IPS-15b (cell line): ENCODE measurements at regions not wholly inside any gene's neighbourhood (a gene's known extent, or its start where the extent isn't known, plus 50 kb on each side); places are given as distances from the start of the nearest gene placed in this dataset.

Experiments
- H3K27me3 ChIP-seq: one replicate; pipeline ENCODE4 v1.6.1; 2013; ENCODE audit warnings: low read length; ENCODE audit not compliant: control insufficient read depth, insufficient read depth
- H3K36me3 ChIP-seq: one replicate; pipeline ENCODE4 v1.6.1; 2013; ENCODE audit warnings: low read length; ENCODE audit not compliant: control insufficient read depth, insufficient read depth
- H3K4me1 ChIP-seq: one replicate; pipeline ENCODE4 v1.6.1; 2013; ENCODE audit warnings: mild to moderate bottlenecking, low read length; ENCODE audit not compliant: control insufficient read depth, insufficient read depth
- H3K4me3 ChIP-seq: one replicate; pipeline ENCODE4 v1.5.1; 2013; ENCODE audit warnings: low read depth, low read length
- H3K9ac ChIP-seq: one replicate; pipeline ENCODE4 v1.6.1; 2013; ENCODE audit warnings: low read depth, mild to moderate bottlenecking, low read length
- H3K9me3 ChIP-seq: one replicate; pipeline ENCODE4 v1.6.1; 2013; ENCODE audit warnings: mild to moderate bottlenecking, low read length; ENCODE audit not compliant: control insufficient read depth, insufficient read depth

DNA sequence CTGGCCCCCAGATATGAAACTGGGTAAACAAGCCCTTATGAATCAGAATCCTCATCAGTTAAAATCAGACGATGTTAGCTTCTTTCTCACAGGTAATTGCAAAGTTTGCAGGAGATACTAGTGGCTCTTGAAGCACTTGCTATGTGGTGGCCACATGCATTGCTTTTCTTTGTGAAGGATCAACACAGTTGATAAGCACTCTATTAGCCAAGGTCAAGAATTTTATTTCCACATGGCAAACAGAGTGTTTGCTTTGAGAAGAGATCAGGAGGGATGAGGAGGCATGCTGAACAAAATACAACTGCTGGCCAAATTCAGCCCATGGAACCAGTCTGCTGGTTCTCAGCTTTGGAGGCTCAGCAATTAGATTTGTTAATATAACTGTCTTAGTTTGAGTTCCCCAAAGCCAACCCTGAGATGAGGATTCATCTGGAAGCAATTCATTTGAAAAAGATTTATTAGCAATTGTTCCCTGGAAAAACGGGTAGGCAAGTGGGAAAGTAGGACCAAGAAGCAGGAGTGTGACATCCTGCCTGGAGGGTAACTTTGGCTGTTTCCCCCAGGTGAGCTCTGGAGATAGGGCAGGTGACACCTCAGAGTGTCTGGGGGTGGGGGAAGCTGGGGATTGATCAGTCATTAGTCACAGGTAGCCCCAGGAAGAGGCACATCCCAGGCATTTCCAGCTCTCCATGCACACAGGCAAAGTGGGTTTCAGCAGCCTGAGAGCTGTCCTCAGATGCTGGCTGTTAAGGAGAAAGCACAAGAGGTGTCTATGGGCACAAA, 180.3 kb downstream of the ABHD5 start:
- no peak overlapping the region for H3K4me3 ChIP-seq
- H3K27me3 ChIP-seq: peaks cover 11% of the 10 kb centered on the region
- no peaks in the 10 kb centered on the region for H3K4me1 ChIP-seq
- H3K9me3 ChIP-seq: no peaks in the 10 kb centered on the region
- H3K9ac ChIP-seq: no peak overlapping the region
- no peaks in the 10 kb centered on the region for H3K36me3 ChIP-seq

GRCh38 chr3:43871627-43872245, 181.0 kb downstream of the ABHD5 start:
- Histone ChIP-seq H3K9me3 (no peaks in the 10 kb centered on the region), H3K4me3 (no peak overlapping the region), H3K4me1 (no peaks in the 10 kb centered on the region), H3K9ac (no peak overlapping the region), H3K36me3 (no peaks in the 10 kb centered on the region), H3K27me3 (peaks cover 11% of the 10 kb centered on the region)

DNA sequence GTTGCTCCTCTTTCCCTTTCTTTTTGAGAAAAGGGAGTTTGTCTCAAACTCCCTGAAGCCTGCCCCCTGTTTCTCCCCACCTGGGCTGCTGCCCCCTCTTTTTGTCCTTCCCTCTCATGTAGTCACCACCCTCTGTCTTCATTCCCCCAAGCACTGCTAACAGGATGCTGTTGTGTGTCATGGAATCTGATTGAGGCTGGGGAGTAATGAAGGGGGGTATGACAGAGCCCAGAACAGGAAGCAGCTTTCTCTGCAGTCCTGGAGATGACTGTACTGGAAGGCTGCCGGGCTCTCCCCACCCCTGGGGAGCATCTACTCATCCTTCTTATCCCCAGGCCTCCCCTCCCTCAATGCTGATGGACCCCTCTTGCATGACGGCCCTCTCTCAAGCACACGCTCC, 181.6 kb downstream of the ABHD5 start:
- H3K4me1 ChIP-seq: no peaks in the 10 kb centered on the region
- H3K4me3 ChIP-seq: no peak overlapping the region
- H3K9me3 ChIP-seq: no peaks in the 10 kb centered on the region
- no peaks in the 10 kb centered on the region for H3K36me3 ChIP-seq
- no peak overlapping the region for H3K9ac ChIP-seq
- peaks cover 11% of the 10 kb centered on the region for H3K27me3 ChIP-seq

- peaks cover 11% of the 10 kb centered on the region for H3K27me3 ChIP-seq
These were observed 182.2 kb downstream of the ABHD5 start for GRCh38 chr3:43872901-43873300.

DNA sequence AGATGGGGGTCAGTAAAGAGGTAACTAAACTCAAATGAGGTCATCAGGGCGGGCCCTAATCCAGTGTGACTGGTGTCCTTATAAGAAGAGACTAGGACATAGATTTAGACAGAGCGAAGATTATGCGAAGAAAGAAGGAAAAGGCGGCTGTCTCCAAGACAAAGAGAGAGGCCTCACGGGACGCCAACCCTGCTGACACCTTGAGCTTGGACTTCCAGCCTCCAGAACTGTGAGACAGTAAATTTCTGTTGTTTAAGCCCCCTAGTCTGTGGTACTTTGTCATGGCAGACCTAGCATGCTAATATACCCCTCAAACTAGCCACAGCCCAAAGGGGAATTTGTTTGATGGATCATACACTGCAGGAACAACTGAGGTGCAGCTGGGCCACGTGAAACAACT, 183.0 kb downstream of the ABHD5 start:
- Histone ChIP-seq H3K27me3 (peaks cover 9% of the 10 kb centered on the region), H3K4me1 (peaks cover under 1% of the 10 kb centered on the region), H3K9me3 (no peaks in the 10 kb centered on the region), H3K36me3 (no peaks in the 10 kb centered on the region), H3K9ac (no peak overlapping the region), H3K4me3 (no peak overlapping the region)

More at GRCh38 chr3:43872901-43873300, 182.2 kb downstream of the ABHD5 start:
- Histone ChIP-seq H3K9ac (no peak overlapping the region), H3K4me3 (no peak overlapping the region), H3K9me3 (no peaks in the 10 kb centered on the region), H3K36me3 (no peaks in the 10 kb centered on the region), H3K4me1 (no peaks in the 10 kb centered on the region)

GRCh38 chr3:43874290-43874689, 183.6 kb downstream of the ABHD5 start:
- Histone ChIP-seq H3K27me3 (peaks cover 9% of the 10 kb centered on the region), H3K9me3 (no peaks in the 10 kb centered on the region), H3K36me3 (no peaks in the 10 kb centered on the region), H3K4me3 (no peak overlapping the region), H3K9ac (no peak overlapping the region), H3K4me1 (peaks cover 4% of the 10 kb centered on the region)

GRCh38 chr3:43874731-43875130, 184.0 kb downstream of the ABHD5 start:
- Histone ChIP-seq H3K4me1 (peaks cover 7% of the 10 kb centered on the region), H3K9me3 (no peaks in the 10 kb centered on the region), H3K27me3 (peaks cover 9% of the 10 kb centered on the region), H3K4me3 (no peak overlapping the region), H3K36me3 (no peaks in the 10 kb centered on the region), H3K9ac (no peak overlapping the region)

DNA sequence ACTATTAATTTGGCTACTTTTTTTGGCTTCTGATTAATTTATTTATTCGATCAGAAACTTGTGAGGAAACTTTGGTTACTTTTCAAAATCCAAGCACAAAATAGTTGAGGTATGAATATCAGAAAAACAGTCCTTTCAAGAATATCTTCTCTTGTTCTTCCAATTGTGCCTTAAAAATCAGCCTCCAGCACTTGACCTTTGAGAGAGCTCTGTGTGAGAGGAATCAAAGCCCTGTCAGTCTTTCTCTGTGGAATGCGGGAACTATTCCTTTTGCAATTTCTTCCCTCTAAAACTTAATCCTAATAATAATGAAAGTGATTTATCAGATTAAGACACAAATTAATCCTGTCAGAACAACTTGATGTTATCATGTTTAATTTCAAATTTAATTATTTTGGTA, 185.9 kb downstream of the ABHD5 start:
- H3K4me1 ChIP-seq: peaks cover 7% of the 10 kb centered on the region
- H3K9ac ChIP-seq: no peak overlapping the region
- H3K4me3 ChIP-seq: no peak overlapping the region
- H3K9me3 ChIP-seq: no peaks in the 10 kb centered on the region
- no peaks in the 10 kb centered on the region for H3K36me3 ChIP-seq
- H3K27me3 ChIP-seq: peaks cover 3% of the 10 kb centered on the region

DNA sequence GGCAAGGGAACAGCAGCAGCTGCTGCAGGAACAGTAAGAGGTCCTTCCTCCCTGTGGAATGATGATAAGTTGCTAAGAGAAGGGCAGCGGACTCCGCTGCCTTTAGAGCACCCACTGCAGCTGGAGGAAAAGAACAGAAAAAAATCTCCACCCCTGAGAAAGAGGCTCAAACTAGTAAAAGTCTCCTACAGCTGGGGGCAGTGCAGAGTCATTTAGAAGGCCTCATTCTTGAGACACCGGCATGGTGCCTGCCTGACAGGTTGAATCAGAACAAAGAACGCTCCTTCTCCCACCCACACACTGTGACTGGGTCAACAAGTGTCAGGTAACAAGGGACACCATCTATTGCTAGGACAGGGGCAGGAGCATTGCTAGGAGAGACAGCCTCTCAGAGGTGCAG, 188.4 kb downstream of the ABHD5 start:
- H3K4me3 ChIP-seq: no peak overlapping the region
- no peak overlapping the region for H3K9ac ChIP-seq
- H3K36me3 ChIP-seq: no peaks in the 10 kb centered on the region
- no peaks in the 10 kb centered on the region for H3K9me3 ChIP-seq
- H3K27me3 ChIP-seq: no peaks in the 10 kb centered on the region
- peaks cover 7% of the 10 kb centered on the region for H3K4me1 ChIP-seq

DNA sequence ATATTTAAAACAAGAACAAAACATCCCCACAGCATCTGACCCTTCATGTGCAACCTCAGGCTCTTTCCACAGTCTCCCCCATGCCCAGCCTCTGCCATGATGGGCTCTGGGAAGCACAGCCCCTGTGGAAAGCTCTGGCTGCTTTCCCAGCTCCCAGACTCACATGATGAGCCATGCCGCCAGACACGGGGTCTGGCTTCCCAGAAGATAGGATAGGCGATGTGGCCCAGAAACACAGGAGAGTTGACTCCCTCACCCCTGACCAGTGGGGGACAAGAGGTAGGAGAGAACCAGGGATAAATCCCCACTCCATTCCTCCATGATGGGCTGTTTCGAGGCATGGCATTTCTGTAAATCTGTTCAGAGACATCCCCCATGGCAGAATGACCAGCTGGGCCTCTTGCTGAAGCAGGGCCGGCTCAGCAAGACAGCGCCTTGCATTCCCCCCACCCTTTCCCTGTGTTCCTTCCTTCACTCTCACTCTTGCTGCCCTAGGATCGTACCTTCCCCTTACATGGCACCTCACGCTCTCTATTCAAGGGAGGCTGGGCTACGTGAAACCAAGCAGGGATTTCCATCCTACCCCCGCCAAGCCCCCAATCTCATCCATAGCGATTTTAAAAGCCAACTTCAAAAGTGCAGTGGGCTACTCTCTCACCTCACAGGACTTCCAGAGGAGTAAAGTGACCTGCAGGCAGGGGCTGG, 192.4 kb downstream of the ABHD5 start:
- Histone ChIP-seq H3K4me1 (peaks cover 7% of the 10 kb centered on the region), H3K36me3 (no peaks in the 10 kb centered on the region), H3K9ac (no peak overlapping the region), H3K4me3 (no peak overlapping the region), H3K9me3 (no peaks in the 10 kb centered on the region), H3K27me3 (no peaks in the 10 kb centered on the region)

GRCh38 chr3:43883729-43884396, 193.1 kb downstream of the ABHD5 start:
- no peaks in the 10 kb centered on the region for H3K27me3 ChIP-seq
- H3K4me1 ChIP-seq: peaks cover 5% of the 10 kb centered on the region
- no peaks in the 10 kb centered on the region for H3K9me3 ChIP-seq
- no peaks in the 10 kb centered on the region for H3K36me3 ChIP-seq
- H3K9ac ChIP-seq: no peak overlapping the region
- no peak overlapping the region for H3K4me3 ChIP-seq
